GM21447 (cell line): ENCODE measurements at regions not wholly inside any gene's neighbourhood (a gene's known extent, or its start where the extent isn't known, plus 50 kb on each side); places are given as distances from the start of the nearest gene placed in this dataset.
"Not testable (repeated sequence)": the region's sequence is repeated elsewhere in the genome, so short reads cannot be mapped to it uniquely, and the experiment has no call there.

Experiments used
- ATAC-seq: cut with Tn5 transposase; IDR thresholded peaks from one replicate; pipeline ENCODE4 v1.9.1; 2021; ENCODE audit not compliant: unreplicated experiment

GRCh38 chrX:13387666-13388494 lies 68.0 kb upstream of the ATXN3L start:
- no peak for ATAC-seq

- no peak for ATAC-seq
These were observed 66.8 kb upstream of the ATXN3L start for GRCh38 chrX:13386636-13387035.

- ATAC-seq, result no peak
These were observed 66.2 kb upstream of the ATXN3L start for GRCh38 chrX:13386092-13386491.

GRCh38 chrX:13383907-13384306 lies 64.1 kb upstream of the ATXN3L start:
- no peak for ATAC-seq

GRCh38 chrX:13381514-13381913 lies 61.7 kb upstream of the ATXN3L start:
- ATAC-seq, result no peak

GRCh38 chrX:13380211-13380610 lies 60.4 kb upstream of the ATXN3L start:
- no peak for ATAC-seq

GRCh38 chrX:13378562-13379518 lies 59.0 kb upstream of the ATXN3L start:
- not testable (repeated sequence) for ATAC-seq

GRCh38 chrX:13377550-13377934 lies 57.7 kb upstream of the ATXN3L start:
- ATAC-seq, result no peak

- no peak for ATAC-seq
These were observed 57.1 kb upstream of the ATXN3L start for GRCh38 chrX:13376857-13377549.

GRCh38 chrX:13375596-13375995 lies 55.7 kb upstream of the ATXN3L start:
- not testable (repeated sequence) for ATAC-seq

GRCh38 chrX:13374364-13374763 lies 54.5 kb upstream of the ATXN3L start:
- ATAC-seq, result no peak

GRCh38 chrX:13373431-13374187 lies 53.8 kb upstream of the ATXN3L start:
- ATAC-seq, result no peak

- ATAC-seq, result no peak
These were observed 53.2 kb upstream of the ATXN3L start for GRCh38 chrX:13373027-13373426.

- ATAC-seq, result no peak
These were observed 52.5 kb upstream of the ATXN3L start for GRCh38 chrX:13372203-13372980.

GRCh38 chrX:13371186-13371585 lies 51.3 kb upstream of the ATXN3L start:
- ATAC-seq, result no peak

GRCh38 chrX:13370713-13371112 lies 50.9 kb upstream of the ATXN3L start:
- ATAC-seq, result no peak
